GM19035 (cell line): ENCODE measurements at regions not wholly inside any gene's neighbourhood (a gene's known extent, or its start where the extent isn't known, plus 50 kb on each side); places are given as distances from the start of the nearest gene placed in this dataset.

Source experiments
- ATAC-seq: cut with Tn5 transposase; IDR thresholded peaks from one replicate; pipeline ENCODE4 v1.9.1; 2021; ENCODE audit not compliant: unreplicated experiment

DNA sequence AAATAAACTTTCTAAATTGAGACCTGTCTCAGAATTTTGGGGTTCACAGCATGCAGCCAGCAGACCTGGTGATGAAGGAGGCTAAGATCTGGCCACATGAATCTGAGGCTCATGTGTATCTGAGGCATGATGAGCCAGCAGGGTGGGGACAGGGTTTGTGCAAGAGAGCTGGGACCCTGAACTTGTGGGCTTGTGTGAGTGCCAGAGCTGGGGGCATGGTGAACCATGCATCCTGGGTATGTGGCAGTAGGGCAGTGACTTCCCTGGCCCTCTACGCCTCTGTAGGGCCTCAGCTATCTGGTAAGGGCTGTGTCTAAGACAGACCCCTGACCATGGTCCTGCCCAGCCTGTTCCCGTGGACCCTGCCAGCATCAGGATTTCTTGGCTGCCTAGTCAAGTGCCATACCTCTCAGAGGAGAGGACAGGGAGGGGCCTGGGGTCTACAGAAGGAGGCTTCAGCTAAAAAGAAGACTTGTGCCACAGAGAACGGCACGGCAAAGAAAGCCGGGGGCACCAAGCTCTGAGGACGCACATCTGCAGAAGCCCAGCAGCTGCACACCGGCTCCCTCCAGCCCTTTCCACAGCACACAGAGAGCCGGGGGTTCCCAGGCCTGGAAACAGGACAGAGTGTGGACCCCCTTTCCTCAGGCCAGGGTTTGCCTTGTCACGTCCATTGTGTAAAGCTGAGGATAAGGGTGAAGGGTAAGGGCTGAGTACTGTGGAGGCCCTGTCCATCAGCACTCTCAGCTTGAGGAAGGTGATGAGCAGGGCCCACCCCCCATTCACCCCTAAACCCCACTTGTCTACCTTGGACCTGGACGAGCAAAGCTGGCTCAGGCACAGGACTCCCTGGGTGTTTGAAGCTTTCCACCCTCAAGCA, 130.1 kb downstream of the MRPL36 start:
- ATAC-seq: no peak

- no peak for ATAC-seq
These were observed 131.4 kb downstream of the MRPL36 start for GRCh38 chr5:1668141-1668721.

DNA sequence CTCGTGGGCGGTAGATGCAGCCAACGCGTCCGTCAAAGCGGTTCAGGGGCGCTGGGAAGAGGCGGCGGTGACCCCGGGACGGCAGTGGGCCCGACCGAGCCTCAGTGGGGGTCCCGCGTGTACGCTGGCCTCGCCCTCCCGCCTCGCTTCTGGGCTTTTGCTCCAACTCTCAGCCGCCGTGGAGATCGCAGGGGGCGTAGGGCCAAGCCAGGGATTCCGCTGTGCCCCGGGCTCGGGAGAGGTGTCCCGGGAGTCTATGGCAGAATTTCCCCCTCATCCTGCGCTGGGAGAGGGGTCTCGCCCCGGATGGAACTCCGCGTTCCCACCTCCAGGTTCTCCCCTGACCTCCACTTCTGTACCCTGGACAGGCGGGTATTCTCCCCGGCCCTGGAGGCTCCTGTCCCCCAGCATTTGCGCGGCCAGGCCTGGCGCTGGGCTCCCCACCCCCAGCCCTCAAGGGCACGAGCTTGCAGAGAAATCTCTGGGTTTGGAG, 131.9 kb downstream of the MRPL36 start:
- no peak for ATAC-seq

DNA sequence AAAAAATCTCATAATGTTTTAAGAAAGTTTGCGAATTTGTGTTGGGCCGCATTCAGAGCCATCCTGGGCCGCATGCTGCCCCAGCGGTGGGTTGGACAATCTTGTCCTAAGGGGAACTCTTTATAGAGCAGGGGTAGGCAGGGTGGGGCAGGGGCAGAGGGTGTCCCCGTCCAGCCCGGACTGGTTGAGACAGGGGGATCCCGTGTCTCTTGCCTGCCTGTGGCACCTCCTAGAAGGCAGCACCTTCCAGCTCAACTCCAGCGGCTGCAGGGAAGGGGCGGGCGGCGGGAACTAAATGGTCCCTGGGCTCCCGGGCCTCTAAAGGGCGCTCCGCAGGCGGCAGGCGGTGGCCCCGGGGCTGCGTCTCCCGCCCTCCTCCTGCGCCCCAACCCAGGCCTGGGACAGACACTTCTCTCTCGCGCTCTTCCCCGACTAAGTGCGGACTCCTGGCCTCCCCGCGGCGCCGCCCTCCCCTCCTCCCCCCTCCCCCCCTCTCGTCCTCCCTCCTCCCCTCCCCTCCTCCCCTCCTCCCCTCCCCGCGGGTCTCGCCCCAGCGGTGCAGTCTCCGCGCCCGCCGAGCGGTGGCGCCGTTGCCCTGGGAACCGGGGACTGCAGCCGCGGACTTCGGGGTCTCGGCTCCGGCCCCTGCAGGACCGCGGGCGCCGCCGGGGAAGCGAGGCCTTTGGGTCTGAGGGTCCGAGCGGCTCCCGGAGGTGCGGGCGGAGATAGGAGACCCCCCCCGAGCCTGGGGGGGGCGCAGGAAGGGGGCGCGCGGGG, 132.6 kb downstream of the MRPL36 start:
- no peak for ATAC-seq

- no peak for ATAC-seq
These were observed 133.4 kb downstream of the MRPL36 start for GRCh38 chr5:1666221-1666620.

DNA sequence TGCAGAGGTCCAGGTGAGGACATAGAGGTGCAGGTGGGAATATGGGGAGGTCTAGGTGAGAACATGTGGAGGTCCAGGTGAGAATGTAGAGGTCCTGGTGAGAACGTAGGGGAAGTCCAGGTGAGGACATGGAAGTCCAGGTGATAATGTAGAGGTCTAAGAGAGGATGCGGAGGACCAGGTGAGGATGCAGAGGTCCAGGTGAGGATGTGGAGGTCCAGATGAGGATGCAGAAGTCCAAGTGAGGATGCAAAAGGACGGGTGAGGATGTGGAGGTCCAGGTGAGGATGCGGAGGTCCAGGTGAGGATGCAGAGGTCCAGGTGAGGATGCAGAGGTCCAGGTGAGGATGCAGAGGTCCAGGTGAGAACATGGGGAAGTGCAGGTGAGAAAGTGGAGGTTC, 133.8 kb downstream of the MRPL36 start:
- ATAC-seq: no peak

DNA sequence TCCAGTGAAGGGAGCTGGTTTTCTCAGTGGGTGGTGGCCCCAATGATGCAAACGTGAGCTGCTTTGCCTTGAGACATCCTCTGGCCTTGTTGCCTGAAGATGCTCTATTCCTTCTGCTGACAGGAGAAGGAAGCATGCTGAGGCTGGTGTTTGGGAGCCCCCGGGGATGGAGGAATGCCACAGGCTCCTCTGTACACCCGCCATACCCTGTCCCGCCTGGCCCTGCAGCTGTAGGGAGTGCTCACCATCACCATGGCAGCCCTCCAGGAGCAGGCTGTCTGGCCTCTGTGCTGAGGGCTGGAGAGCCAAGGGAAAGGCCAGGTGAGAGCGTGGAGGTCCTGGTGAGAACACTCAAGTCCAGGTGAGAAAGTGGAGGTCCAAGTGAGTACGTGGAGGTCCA, 134.4 kb downstream of the MRPL36 start:
- ATAC-seq: no peak

DNA sequence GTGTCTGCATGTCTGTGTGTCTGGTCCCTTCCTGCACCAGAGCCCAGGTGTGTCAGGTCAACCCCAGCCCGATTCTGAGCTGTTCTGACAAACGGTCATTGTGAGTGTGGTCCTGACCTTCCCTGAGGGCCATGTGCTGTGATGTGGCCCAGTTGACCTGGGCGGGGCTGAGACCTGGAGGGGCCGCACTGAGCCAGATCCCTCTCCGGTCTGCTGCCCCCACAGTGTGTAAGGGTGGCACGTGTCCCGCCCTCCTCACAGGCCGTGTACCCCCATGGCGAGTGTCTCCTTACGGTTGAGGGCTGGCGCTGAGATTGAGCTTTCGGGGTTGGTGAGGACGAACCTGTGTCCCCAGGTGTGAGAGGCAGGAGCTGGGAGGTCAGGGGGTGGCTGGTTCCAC, 136.5 kb downstream of the MRPL36 start:
- no peak for ATAC-seq

DNA sequence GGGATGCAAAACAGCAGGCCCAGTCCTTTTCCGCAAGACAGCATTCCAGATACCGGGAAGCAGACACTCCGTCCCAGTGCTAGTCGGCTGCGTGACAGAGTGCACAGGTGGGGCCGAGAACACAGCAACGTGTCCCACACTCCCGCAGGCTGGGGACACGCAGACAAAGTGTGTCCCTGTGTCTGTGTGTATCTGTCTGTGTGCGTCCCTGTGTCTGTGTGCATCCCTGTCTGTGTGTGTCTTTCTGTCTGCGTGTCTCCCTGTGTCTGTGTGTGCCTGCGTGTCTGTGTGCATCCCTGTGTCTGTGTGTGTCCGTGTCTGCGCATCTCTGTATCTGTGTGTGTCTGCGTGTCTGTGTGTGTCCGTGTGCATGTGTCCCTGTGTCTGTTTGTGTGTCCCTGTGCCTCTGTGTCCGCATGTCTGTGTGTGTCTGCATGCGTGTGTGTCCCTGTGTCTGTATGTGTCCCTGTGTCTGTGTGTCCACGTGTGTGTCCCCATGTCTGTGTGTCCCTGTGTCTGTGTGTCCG, 137.0 kb downstream of the MRPL36 start:
- ATAC-seq: no peak

GRCh38 chr5:1661831-1662558, 137.6 kb downstream of the MRPL36 start:
- ATAC-seq: no peak

- no peak for ATAC-seq
These were observed 137.6 kb upstream of the LPCAT1 start for GRCh38 chr5:1661311-1661710.

- ATAC-seq: no peak
These were observed 136.8 kb upstream of the LPCAT1 start for GRCh38 chr5:1660511-1660910.

GRCh38 chr5:1660001-1660400, 136.2 kb upstream of the LPCAT1 start:
- no peak for ATAC-seq

DNA sequence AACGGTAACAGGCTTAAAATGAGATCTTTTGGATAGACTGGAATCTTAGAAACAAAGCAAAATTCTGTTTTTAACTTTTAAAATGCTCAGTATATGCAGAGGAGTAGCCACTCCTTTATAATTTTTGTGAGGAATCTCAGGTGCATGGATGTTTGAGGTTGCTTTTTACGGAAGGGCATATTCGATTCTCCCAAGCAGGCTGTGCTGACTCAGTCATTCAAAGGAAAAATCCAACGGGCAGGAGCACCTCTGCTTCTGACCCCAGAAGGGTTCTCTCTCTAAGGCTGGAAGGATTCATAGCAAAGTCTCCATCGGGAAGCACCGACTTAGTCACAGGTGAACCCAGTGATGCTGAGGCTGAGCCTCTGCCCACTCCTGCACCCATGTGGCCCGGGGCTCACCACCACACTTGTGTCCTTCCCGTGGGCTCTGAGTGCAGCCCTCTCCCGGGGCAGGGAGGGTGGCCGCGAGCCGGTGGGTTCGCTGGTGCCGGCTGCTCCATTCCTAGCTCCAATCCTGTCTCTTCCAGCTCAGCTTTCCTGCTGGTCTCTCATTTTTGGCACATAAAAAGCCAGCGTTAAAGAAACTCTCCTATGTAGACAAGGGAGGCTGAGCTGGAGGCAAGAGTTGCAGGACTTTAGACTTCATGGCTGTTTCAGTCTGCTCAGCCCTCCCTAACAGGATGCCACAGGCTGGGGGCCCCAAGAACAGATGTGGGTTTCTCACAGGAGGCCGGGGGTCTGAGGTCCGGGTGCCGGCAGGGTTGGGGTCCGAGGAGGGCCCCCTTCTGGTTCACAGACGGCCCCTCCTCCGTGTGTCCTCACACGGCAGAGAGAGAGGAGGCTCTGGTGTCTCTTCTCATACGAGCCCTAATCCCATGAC, 135.6 kb upstream of the LPCAT1 start:
- no peak for ATAC-seq

GRCh38 chr5:1658665-1659064, 134.9 kb upstream of the LPCAT1 start:
- no peak for ATAC-seq

- ATAC-seq: no peak
These were observed 133.5 kb upstream of the LPCAT1 start for GRCh38 chr5:1657161-1657741.

- no peak for ATAC-seq
These were observed 132.7 kb upstream of the LPCAT1 start for GRCh38 chr5:1656271-1656975.

DNA sequence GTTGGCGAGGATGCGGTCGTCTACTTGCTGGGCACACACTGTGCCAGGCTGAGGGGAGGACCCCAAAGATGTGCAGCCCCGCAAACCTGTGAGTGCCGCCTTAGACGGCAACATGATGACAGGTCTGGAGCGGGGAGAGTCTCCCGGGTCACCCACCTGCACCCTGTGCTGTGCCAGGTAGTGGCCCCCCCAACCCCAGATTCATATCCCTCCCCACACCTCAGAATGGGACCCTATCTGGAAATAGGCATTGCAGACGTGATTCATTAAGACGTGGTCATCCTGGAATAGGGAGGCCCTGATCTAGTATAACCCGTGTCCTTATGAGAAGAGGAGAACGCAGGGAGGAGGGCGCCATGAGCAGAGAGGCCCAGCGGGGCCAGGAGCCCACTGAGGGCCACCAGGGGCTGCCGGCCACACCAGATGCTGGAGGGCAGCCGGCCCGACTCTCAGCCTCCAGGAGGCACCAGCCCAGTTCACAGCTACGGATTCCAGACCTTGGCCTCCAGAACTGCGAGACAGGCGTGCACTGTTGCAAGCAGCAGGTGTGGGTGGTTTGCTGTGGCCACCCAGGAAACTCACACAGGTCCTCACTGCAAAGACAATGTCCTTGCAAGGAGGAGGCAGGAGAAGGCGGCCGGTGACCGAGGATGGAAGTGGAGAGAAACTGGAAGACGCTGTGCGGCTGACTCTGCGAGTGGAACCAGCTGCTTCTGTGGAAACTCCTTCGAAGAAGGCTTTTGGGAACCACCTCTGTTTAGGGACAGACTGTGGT, 131.9 kb upstream of the LPCAT1 start:
- no peak for ATAC-seq
